Cardiac muscle cell (in vitro differentiated cells and primary cell): ENCODE measurements at regions not wholly inside any gene's neighbourhood (a gene's known extent, or its start where the extent isn't known, plus 50 kb on each side); places are given as distances from the start of the nearest gene placed in this dataset.

Experiments
- DNase-seq, 2 donors: peaks; one replicate each; pipeline versions ENCODE4 v3.0.0 to v3.0.0-alpha.2; 2010 to 2017; ENCODE audit warnings: low read depth in 1 of 2, low spot score in 1 of 2
- H3K27ac ChIP-seq: fragments of 200-600 bp; sonication (generic); 2 replicates; pipeline ENCODE4 v1.5.1; 2016
- H3K27me3 ChIP-seq: fragments of 200-600 bp; sonication (generic); 2 replicates; pipeline ENCODE4 v1.6.0; 2016; ENCODE audit warnings: control low read depth
- H3K36me3 ChIP-seq: fragments of 200-600 bp; sonication (generic); 2 replicates; pipeline ENCODE4 v1.5.1; 2016; ENCODE audit warnings: control low read depth
- H3K4me1 ChIP-seq: fragments of 200-600 bp; sonication (generic); 2 replicates; pipeline ENCODE4 v1.8.1; 2017; ENCODE audit warnings: low read depth, mild to moderate bottlenecking, mixed run types
- H3K4me3 ChIP-seq: fragments of 200-600 bp; sonication (generic); 2 replicates; pipeline ENCODE4 v1.5.1; 2016; ENCODE audit warnings: mild to moderate bottlenecking
- H3K9me3 ChIP-seq: fragments of 200-600 bp; sonication (generic); 2 replicates; pipeline ENCODE4 v1.5.1; 2017; ENCODE audit warnings: low read depth, mild to moderate bottlenecking, control low read depth
- CTCF ChIP-seq: IDR thresholded peaks from 2 replicates; pipeline ENCODE4 v1.5.1; 2012; ENCODE audit warnings: low read depth, mild to moderate bottlenecking, low read length

DNA sequence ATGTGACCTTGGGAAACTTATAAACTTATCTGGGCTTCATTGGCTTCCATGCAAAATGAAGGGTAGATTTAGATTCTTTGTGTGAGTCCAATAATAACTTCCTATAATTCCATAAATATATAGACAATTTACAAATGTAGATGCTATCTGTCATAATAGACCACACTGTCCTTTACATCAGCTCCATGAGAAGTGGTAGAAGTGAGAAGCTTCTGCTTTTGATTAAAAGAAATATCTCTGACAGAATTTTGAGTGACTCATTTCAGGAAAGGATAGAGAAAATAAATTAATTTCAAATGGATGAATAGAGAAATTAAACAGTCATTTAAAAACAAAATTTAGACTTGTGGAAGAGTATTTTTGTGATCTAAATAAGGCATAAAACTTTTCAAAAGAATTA, 329.7 kb upstream of the ATP2B1 start:
- DNase-seq: no peak
- no peaks in the 10 kb centered on the region for H3K4me1 ChIP-seq
- no peaks in the 10 kb centered on the region for H3K36me3 ChIP-seq
- no peak overlapping the region for H3K27ac ChIP-seq
- no peaks in the 10 kb centered on the region for H3K9me3 ChIP-seq
- H3K4me3 ChIP-seq: no peak overlapping the region
- TF ChIP-seq CTCF: no peak
- peaks cover 13% of the 10 kb centered on the region for H3K27me3 ChIP-seq

DNA sequence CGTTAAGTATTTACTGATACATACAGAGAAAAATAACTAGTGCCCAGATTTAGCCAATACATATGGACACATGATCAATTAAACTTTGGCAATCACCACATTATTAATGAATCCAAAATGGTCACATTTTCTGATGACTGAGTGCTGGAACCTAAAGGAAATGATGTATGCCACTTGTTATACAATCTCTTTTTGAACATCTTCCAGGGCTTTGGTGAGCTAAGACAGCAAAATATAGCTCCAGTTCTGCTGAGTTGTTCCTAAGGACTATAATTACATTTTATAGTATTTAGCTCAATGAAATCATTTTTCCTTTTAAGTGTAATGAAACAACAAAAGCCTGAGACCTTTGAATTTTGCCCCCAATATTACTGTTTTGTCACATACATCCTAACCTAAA, 329.1 kb upstream of the ATP2B1 start:
- no peak overlapping the region for H3K27ac ChIP-seq
- DNase-seq: no peak
- H3K9me3 ChIP-seq: no peaks in the 10 kb centered on the region
- H3K27me3 ChIP-seq: peaks cover 8% of the 10 kb centered on the region
- H3K4me3 ChIP-seq: no peak overlapping the region
- no peak for TF ChIP-seq CTCF
- H3K36me3 ChIP-seq: no peaks in the 10 kb centered on the region
- H3K4me1 ChIP-seq: no peaks in the 10 kb centered on the region

GRCh38 chr12:90036637-90037036, 328.0 kb upstream of the ATP2B1 start:
- Histone ChIP-seq H3K27me3 (peaks cover under 1% of the 10 kb centered on the region), H3K4me3 (no peak overlapping the region), H3K9me3 (no peaks in the 10 kb centered on the region), H3K4me1 (no peaks in the 10 kb centered on the region), H3K27ac (no peak overlapping the region), H3K36me3 (no peaks in the 10 kb centered on the region)
- TF ChIP-seq CTCF: no peak
- DNase-seq: no peak

- TF ChIP-seq CTCF: no peak
- Histone ChIP-seq H3K27me3 (no peaks in the 10 kb centered on the region), H3K36me3 (no peaks in the 10 kb centered on the region), H3K4me1 (no peaks in the 10 kb centered on the region), H3K9me3 (no peaks in the 10 kb centered on the region), H3K27ac (no peak overlapping the region), H3K4me3 (no peak overlapping the region)
- no peak for DNase-seq
These were observed 322.1 kb upstream of the ATP2B1 start for GRCh38 chr12:90030726-90031125.

GRCh38 chr12:90029317-90029716, 320.7 kb upstream of the ATP2B1 start:
- Histone ChIP-seq H3K4me1 (no peaks in the 10 kb centered on the region), H3K36me3 (no peaks in the 10 kb centered on the region), H3K9me3 (no peaks in the 10 kb centered on the region), H3K27ac (no peak overlapping the region), H3K27me3 (no peaks in the 10 kb centered on the region), H3K4me3 (no peak overlapping the region)
- DNase-seq: no peak
- no peak for TF ChIP-seq CTCF

DNA sequence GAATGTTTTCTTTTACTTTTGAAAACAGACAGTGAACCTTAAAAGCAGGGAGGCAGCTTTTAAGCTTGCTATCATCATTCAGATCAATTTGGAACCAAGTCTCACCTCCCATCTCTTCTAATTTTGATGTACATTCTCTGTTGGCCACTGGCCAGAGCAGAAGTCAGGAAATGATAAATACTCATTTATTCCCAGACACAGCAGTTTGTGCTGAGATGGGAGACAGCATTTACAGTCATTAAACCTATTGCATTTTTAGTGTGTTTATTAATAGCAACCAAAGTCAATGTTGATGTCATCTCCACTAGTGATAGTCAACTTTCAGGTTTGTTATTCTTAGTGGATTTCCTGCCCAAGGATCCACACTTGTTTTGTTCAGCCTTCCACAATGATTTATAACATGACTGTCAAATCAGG, 320.0 kb upstream of the ATP2B1 start:
- H3K27me3 ChIP-seq: no peaks in the 10 kb centered on the region
- H3K9me3 ChIP-seq: no peaks in the 10 kb centered on the region
- H3K4me1 ChIP-seq: no peaks in the 10 kb centered on the region
- TF ChIP-seq CTCF: no peak
- H3K36me3 ChIP-seq: no peaks in the 10 kb centered on the region
- no peak for DNase-seq
- H3K4me3 ChIP-seq: no peak overlapping the region
- H3K27ac ChIP-seq: no peak overlapping the region
